Loucy (cell line): ENCODE measurements at regions not wholly inside any gene's neighbourhood (a gene's known extent, or its start where the extent isn't known, plus 50 kb on each side); places are given as distances from the start of the nearest gene placed in this dataset.

Experiments used
- EZH2phosphoT487 ChIP-seq: fragments of 200-600 bp; IDR thresholded peaks from 2 replicates; pipeline ENCODE4 v1.6.1; 2018; ENCODE audit warnings: antibody characterized with exemption, mild to moderate bottlenecking, moderate library complexity, borderline replicate concordance
- TF ChIP-seq, protein P1 (sequence below): fragments of 200-600 bp; sonication (generic); conservative IDR thresholded peaks from 2 replicates; pipeline ENCODE4 v1.5.1; 2014; ENCODE audit warnings: mild to moderate bottlenecking, antibody characterized with exemption, low read length

DNA sequence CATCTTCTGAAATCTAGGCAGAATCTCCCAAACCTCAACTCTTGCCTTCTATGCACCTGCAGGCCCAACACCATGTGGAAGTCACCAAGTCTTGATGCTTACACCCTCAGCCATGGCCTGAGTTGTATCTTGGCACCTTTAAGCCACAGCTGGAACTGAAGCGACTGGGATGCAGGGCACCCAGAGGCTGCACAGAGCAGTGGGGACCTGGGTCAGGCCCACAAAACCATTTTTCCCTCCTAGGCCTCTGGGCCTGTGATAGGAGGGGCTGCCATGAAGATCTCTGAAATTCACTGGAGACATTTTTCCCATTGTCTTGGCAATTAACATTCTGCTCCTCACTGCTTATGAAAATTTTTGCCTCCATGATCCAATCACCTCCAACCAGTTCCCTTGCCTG lies 1388.5 kb downstream of the ADGRL3 start:
- TF ChIP-seq, protein P1, sequence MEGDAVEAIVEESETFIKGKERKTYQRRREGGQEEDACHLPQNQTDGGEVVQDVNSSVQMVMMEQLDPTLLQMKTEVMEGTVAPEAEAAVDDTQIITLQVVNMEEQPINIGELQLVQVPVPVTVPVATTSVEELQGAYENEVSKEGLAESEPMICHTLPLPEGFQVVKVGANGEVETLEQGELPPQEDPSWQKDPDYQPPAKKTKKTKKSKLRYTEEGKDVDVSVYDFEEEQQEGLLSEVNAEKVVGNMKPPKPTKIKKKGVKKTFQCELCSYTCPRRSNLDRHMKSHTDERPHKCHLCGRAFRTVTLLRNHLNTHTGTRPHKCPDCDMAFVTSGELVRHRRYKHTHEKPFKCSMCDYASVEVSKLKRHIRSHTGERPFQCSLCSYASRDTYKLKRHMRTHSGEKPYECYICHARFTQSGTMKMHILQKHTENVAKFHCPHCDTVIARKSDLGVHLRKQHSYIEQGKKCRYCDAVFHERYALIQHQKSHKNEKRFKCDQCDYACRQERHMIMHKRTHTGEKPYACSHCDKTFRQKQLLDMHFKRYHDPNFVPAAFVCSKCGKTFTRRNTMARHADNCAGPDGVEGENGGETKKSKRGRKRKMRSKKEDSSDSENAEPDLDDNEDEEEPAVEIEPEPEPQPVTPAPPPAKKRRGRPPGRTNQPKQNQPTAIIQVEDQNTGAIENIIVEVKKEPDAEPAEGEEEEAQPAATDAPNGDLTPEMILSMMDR = no peak
- no peak for TF ChIP-seq EZH2phosphoT487
